Hepatocyte (in vitro differentiated cells): ENCODE measurements at regions not wholly inside any gene's neighbourhood (a gene's known extent, or its start where the extent isn't known, plus 50 kb on each side); places are given as distances from the start of the nearest gene placed in this dataset.

ENCODE experiments used
- DNase-seq: peaks from one replicate; pipeline ENCODE4 v3.0.0-alpha.2; 2016; ENCODE audit warnings: low spot score
- H2AFZ ChIP-seq: fragments of 200-600 bp; sonication (generic); 2 replicates; pipeline ENCODE4 v1.6.0; 2016; ENCODE audit warnings: antibody characterized with exemption, mild to moderate bottlenecking
- H3K27ac ChIP-seq: fragments of 200-600 bp; sonication (generic); 2 replicates; pipeline ENCODE4 v1.5.1; 2016; ENCODE audit warnings: mild to moderate bottlenecking
- H3K27me3 ChIP-seq: fragments of 200-600 bp; sonication (generic); 2 replicates; pipeline ENCODE4 v1.6.1; 2016
- H3K36me3 ChIP-seq: fragments of 200-600 bp; sonication (generic); replicated peaks from 2 replicates; pipeline ENCODE4 v1.5.1; 2016; ENCODE audit warnings: low read depth; ENCODE audit not compliant: insufficient read depth
- H3K4me1 ChIP-seq: fragments of 200-600 bp; sonication (generic); 2 replicates; pipeline ENCODE4 v1.5.1; 2016; ENCODE audit warnings: mild to moderate bottlenecking, moderate library complexity; ENCODE audit not compliant: insufficient read depth
- H3K4me2 ChIP-seq: fragments of 200-600 bp; sonication (generic); 2 replicates; pipeline ENCODE4 v1.6.0; 2016
- H3K4me3 ChIP-seq: fragments of 200-600 bp; sonication (generic); 2 replicates; pipeline ENCODE4 v1.5.1; 2016; ENCODE audit warnings: mild to moderate bottlenecking
- H3K79me2 ChIP-seq: fragments of 200-600 bp; sonication (generic); 2 replicates; pipeline ENCODE4 v1.6.0; 2017; ENCODE audit warnings: mild to moderate bottlenecking
- H3K9me2 ChIP-seq: fragments of 200-600 bp; sonication (generic); replicated peaks from 2 replicates; pipeline ENCODE4 v1.6.0; 2017; ENCODE audit warnings: mild to moderate bottlenecking; ENCODE audit not compliant: insufficient read depth
- H3K9me3 ChIP-seq: fragments of 200-600 bp; sonication (generic); 2 replicates; pipeline ENCODE4 v1.5.1; 2016; ENCODE audit warnings: low read depth, mild to moderate bottlenecking
- H4K20me1 ChIP-seq: fragments of 200-600 bp; sonication (generic); 2 replicates; pipeline ENCODE4 v1.6.0; 2016; ENCODE audit warnings: mild to moderate bottlenecking; ENCODE audit not compliant: insufficient read depth, poor library complexity, severe bottlenecking
- EZH2 ChIP-seq: fragments of 200-600 bp; sonication (generic); IDR thresholded peaks from 2 replicates; pipeline ENCODE4 v1.6.1; 2016; ENCODE audit warnings: antibody characterized with exemption, mild to moderate bottlenecking, borderline replicate concordance
- EZH2phosphoT487 ChIP-seq: fragments of 200-600 bp; sonication (generic); IDR thresholded peaks from one replicate; pipeline ENCODE4 v1.6.1; 2018; ENCODE audit warnings: antibody characterized with exemption, mild to moderate bottlenecking, low read depth, moderate library complexity; ENCODE audit not compliant: unreplicated experiment, severe bottlenecking
- WGBS: methylation state at CpG from one replicate; pipeline ENCODE4 v1.1.6; 2016; ENCODE audit warnings: low lambda C conversion rate; ENCODE audit errors: missing lambda C conversion rate; 5-methylcytosine and 5-hydroxymethylcytosine counted together
- TF ChIP-seq, protein P1 (sequence below): fragments of 200-600 bp; sonication (generic); IDR thresholded peaks from 2 replicates; pipeline ENCODE4 v1.5.1; 2016; ENCODE audit warnings: antibody characterized with exemption, mild to moderate bottlenecking; ENCODE audit not compliant: poor library complexity

- no peaks in the 10 kb centered on the region for H3K4me1 ChIP-seq
- no peaks in the 10 kb centered on the region for H3K9me2 ChIP-seq
- H3K4me2 ChIP-seq = no peak overlapping the region
- DNase-seq = no peak
- no peaks in the 10 kb centered on the region for H3K79me2 ChIP-seq
- no peak overlapping the region for H3K4me3 ChIP-seq
- no peaks in the 10 kb centered on the region for H3K27me3 ChIP-seq
- H3K27ac ChIP-seq = no peak overlapping the region
- no peaks in the 10 kb centered on the region for H3K36me3 ChIP-seq
- H4K20me1 ChIP-seq = no peaks in the 10 kb centered on the region
- 95% methylated on average over 8 of the region's 8 CpGs for WGBS
- H3K9me3 ChIP-seq = no peaks in the 10 kb centered on the region
- TF ChIP-seq EZH2phosphoT487 (no peak), EZH2 (no peak)
- TF ChIP-seq, protein P1, sequence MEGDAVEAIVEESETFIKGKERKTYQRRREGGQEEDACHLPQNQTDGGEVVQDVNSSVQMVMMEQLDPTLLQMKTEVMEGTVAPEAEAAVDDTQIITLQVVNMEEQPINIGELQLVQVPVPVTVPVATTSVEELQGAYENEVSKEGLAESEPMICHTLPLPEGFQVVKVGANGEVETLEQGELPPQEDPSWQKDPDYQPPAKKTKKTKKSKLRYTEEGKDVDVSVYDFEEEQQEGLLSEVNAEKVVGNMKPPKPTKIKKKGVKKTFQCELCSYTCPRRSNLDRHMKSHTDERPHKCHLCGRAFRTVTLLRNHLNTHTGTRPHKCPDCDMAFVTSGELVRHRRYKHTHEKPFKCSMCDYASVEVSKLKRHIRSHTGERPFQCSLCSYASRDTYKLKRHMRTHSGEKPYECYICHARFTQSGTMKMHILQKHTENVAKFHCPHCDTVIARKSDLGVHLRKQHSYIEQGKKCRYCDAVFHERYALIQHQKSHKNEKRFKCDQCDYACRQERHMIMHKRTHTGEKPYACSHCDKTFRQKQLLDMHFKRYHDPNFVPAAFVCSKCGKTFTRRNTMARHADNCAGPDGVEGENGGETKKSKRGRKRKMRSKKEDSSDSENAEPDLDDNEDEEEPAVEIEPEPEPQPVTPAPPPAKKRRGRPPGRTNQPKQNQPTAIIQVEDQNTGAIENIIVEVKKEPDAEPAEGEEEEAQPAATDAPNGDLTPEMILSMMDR = no peak
- no peak overlapping the region for H2AFZ ChIP-seq
Observed at GRCh38 chr4:138964716-138965426, 50.7 kb upstream of the NOCT start.

DNA sequence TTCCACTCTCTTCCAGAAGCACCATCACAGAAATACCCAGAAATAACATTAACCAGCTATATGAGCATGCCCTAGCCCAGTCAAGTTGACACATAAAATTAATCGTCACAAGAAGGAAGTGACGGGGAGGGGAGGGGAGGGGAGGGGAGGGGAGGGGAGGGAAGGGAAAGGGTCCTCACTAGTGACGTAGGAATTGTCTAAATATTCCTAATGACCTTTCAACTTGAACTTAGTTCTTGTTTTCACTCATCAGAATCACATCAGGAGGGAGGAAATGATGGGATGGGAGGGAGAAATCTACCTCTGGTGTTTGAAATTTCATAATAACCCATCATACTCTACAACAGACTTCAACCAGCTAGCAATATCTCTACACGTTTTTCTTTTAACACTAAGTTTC lies 52.2 kb upstream of the NOCT start:
- DNase-seq = no peak
- H3K27me3 ChIP-seq = no peaks in the 10 kb centered on the region
- no peaks in the 10 kb centered on the region for H3K4me1 ChIP-seq
- H3K9me2 ChIP-seq = no peaks in the 10 kb centered on the region
- no peak overlapping the region for H3K27ac ChIP-seq
- TF ChIP-seq, protein P1 = no peak
- no peak for TF ChIP-seq EZH2
- no peak for TF ChIP-seq EZH2phosphoT487
- no peak overlapping the region for H3K4me2 ChIP-seq
- H3K36me3 ChIP-seq = no peaks in the 10 kb centered on the region
- H2AFZ ChIP-seq = no peak overlapping the region
- no peaks in the 10 kb centered on the region for H3K79me2 ChIP-seq
- H3K4me3 ChIP-seq = no peak overlapping the region
- 87% methylated on average over 4 of the region's 4 CpGs for WGBS
- H3K9me3 ChIP-seq = no peaks in the 10 kb centered on the region
- H4K20me1 ChIP-seq = no peaks in the 10 kb centered on the region

GRCh38 chr4:138961664-138962063 lies 53.9 kb upstream of the NOCT start:
- Histone ChIP-seq H3K4me2 (no peak overlapping the region), H3K27ac (no peak overlapping the region), H4K20me1 (no peaks in the 10 kb centered on the region), H3K9me3 (no peaks in the 10 kb centered on the region), H3K4me1 (no peaks in the 10 kb centered on the region), H3K9me2 (no peaks in the 10 kb centered on the region), H3K79me2 (no peaks in the 10 kb centered on the region), H3K27me3 (no peaks in the 10 kb centered on the region), H3K4me3 (no peak overlapping the region), H3K36me3 (no peaks in the 10 kb centered on the region), H2AFZ (no peak overlapping the region)
- 63% methylated on average over 1 of the region's 1 CpG for WGBS
- DNase-seq = no peak
- TF ChIP-seq, protein P1 = no peak

DNA sequence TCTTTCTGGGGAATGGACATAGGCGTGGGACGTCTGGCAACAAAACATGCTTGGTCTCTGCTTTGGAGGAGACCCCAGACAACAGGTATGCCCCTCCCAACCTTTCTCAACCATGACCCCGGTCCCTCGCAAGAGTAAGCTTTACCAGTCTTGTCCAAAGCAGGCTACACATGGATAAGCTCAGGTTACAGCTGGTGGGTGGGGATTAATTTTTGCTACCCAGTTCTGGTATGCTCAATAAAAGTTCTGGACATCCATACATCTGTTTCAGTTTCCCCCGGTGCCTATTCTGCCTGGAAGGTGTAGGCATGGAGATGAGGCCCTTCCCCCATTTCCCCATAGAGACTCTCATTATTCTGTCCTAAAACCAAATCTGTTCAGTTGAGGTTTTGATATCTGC lies 54.5 kb upstream of the NOCT start:
- DNase-seq = no peak
- no peak overlapping the region for H3K4me2 ChIP-seq
- TF ChIP-seq, protein P1 = no peak
- no peak for TF ChIP-seq EZH2phosphoT487
- no peak for TF ChIP-seq EZH2
- no peaks in the 10 kb centered on the region for H3K4me1 ChIP-seq
- no peaks in the 10 kb centered on the region for H3K9me2 ChIP-seq
- no peak overlapping the region for H3K27ac ChIP-seq
- no peaks in the 10 kb centered on the region for H4K20me1 ChIP-seq
- H2AFZ ChIP-seq = no peak overlapping the region
- 90% methylated on average over 5 of the region's 5 CpGs for WGBS
- H3K4me3 ChIP-seq = no peak overlapping the region
- no peaks in the 10 kb centered on the region for H3K9me3 ChIP-seq
- H3K79me2 ChIP-seq = no peaks in the 10 kb centered on the region
- no peaks in the 10 kb centered on the region for H3K36me3 ChIP-seq
- no peaks in the 10 kb centered on the region for H3K27me3 ChIP-seq
